Left hindlimb (tissue), 1 donor: ENCODE measurements at regions not wholly inside any gene's neighbourhood (a gene's known extent, or its start where the extent isn't known, plus 50 kb on each side); places are given as distances from the start of the nearest gene placed in this dataset.

ENCODE experiments used
- DNase-seq: peaks from one replicate; pipeline ENCODE4 v3.0.0-alpha.2; 2018

GRCh38 chr18:29307982-29308381 lies 1131.1 kb upstream of the CDH2 start:
- DNase-seq, result no peak

- DNase-seq, result no peak
These were observed 1130.3 kb upstream of the CDH2 start for GRCh38 chr18:29307231-29307630.

GRCh38 chr18:29305516-29305915 lies 1128.6 kb upstream of the CDH2 start:
- DNase-seq, result no peak

- DNase-seq, result no peak
These were observed 1124.1 kb upstream of the CDH2 start for GRCh38 chr18:29301048-29301447.

- DNase-seq, result no peak
These were observed 1108.5 kb upstream of the CDH2 start for GRCh38 chr18:29285471-29285870.

- no peak for DNase-seq
These were observed 1094.6 kb upstream of the CDH2 start for GRCh38 chr18:29271501-29271900.

- no peak for DNase-seq
These were observed 1082.9 kb upstream of the CDH2 start for GRCh38 chr18:29259838-29260237.

- no peak for DNase-seq
These were observed 1077.2 kb upstream of the CDH2 start for GRCh38 chr18:29254123-29254522.

- DNase-seq, result no peak
These were observed 1074.8 kb upstream of the CDH2 start for GRCh38 chr18:29251681-29252080.

GRCh38 chr18:29250843-29251242 lies 1073.9 kb upstream of the CDH2 start:
- no peak for DNase-seq

- DNase-seq, result no peak
These were observed 1073.3 kb upstream of the CDH2 start for GRCh38 chr18:29250259-29250658.

GRCh38 chr18:29248805-29249204 lies 1071.9 kb upstream of the CDH2 start:
- DNase-seq, result no peak

- no peak for DNase-seq
These were observed 1064.3 kb upstream of the CDH2 start for GRCh38 chr18:29241199-29241598.

- DNase-seq, result no peak
These were observed 1057.8 kb upstream of the CDH2 start for GRCh38 chr18:29234751-29235150.

- DNase-seq, result no peak
These were observed 1049.3 kb upstream of the CDH2 start for GRCh38 chr18:29226213-29226612.

- no peak for DNase-seq
These were observed 1048.4 kb upstream of the CDH2 start for GRCh38 chr18:29225351-29225750.

- DNase-seq, result no peak
These were observed 1041.2 kb upstream of the CDH2 start for GRCh38 chr18:29218091-29218490.

GRCh38 chr18:29217124-29217915 lies 1040.4 kb upstream of the CDH2 start:
- no peak for DNase-seq

- no peak for DNase-seq
These were observed 1021.9 kb upstream of the CDH2 start for GRCh38 chr18:29198834-29199233.

- DNase-seq, result no peak
These were observed 1019.4 kb upstream of the CDH2 start for GRCh38 chr18:29196307-29196706.

- no peak for DNase-seq
These were observed 1014.3 kb upstream of the CDH2 start for GRCh38 chr18:29191263-29191662.

GRCh38 chr18:29188760-29189159 lies 1011.8 kb upstream of the CDH2 start:
- DNase-seq, result no peak

- DNase-seq, result no peak
These were observed 1008.9 kb upstream of the CDH2 start for GRCh38 chr18:29185801-29186200.

GRCh38 chr18:29184654-29185053 lies 1007.7 kb upstream of the CDH2 start:
- no peak for DNase-seq
